Activated T-helper 1 cell treated with anti-CD3 and anti-CD28 coated beads, Interleukin-2, amount 50 U/mL, for 16 hours (primary cell): ENCODE measurements at regions not wholly inside any gene's neighbourhood (a gene's known extent, or its start where the extent isn't known, plus 50 kb on each side); places are given as distances from the start of the nearest gene placed in this dataset.

Experiments used
- DNase-seq, 2 donors: peaks; one replicate each; pipeline ENCODE4 v3.0.0-alpha.2; 2020; ENCODE audit warnings: low read depth in 1 of 2, low spot score in 1 of 2

GRCh38 chr3:20916951-20917606, 731.1 kb upstream of the SGO1 start:
- no peak for DNase-seq

- no peak for DNase-seq
Observed at GRCh38 chr3:20914310-20914709, 728.3 kb upstream of the SGO1 start.

GRCh38 chr3:20912406-20912805, 726.4 kb upstream of the SGO1 start:
- no peak for DNase-seq

GRCh38 chr3:20909511-20909910, 723.5 kb upstream of the SGO1 start:
- DNase-seq = no peak

GRCh38 chr3:20905210-20905805, 719.3 kb upstream of the SGO1 start:
- DNase-seq = no peak

- no peak for DNase-seq
Observed at GRCh38 chr3:20904671-20905070, 718.7 kb upstream of the SGO1 start.

- DNase-seq = no peak
Observed at GRCh38 chr3:20898962-20899361, 713.0 kb upstream of the SGO1 start.

- DNase-seq = no peak
Observed at GRCh38 chr3:20890111-20890519, 704.1 kb upstream of the SGO1 start.

GRCh38 chr3:20878691-20879090, 692.7 kb upstream of the SGO1 start:
- DNase-seq = no peak

GRCh38 chr3:20873235-20873634, 687.2 kb upstream of the SGO1 start:
- no peak for DNase-seq

GRCh38 chr3:20870106-20870899, 684.3 kb upstream of the SGO1 start:
- DNase-seq = no peak

- DNase-seq = no peak
Observed at GRCh38 chr3:20865803-20866202, 679.8 kb upstream of the SGO1 start.

GRCh38 chr3:20861454-20861853, 675.4 kb upstream of the SGO1 start:
- no peak for DNase-seq

- DNase-seq = no peak
Observed at GRCh38 chr3:20857636-20858035, 671.6 kb upstream of the SGO1 start.

- no peak for DNase-seq
Observed at GRCh38 chr3:20853890-20854289, 667.9 kb upstream of the SGO1 start.

- DNase-seq = no peak
Observed at GRCh38 chr3:20852712-20853111, 666.7 kb upstream of the SGO1 start.

- DNase-seq = no peak
Observed at GRCh38 chr3:20849975-20850374, 664.0 kb upstream of the SGO1 start.

- no peak for DNase-seq
Observed at GRCh38 chr3:20846832-20847231, 660.8 kb upstream of the SGO1 start.

- DNase-seq = no peak
Observed at GRCh38 chr3:20846066-20846465, 660.1 kb upstream of the SGO1 start.

- DNase-seq = no peak
Observed at GRCh38 chr3:20844851-20845250, 658.8 kb upstream of the SGO1 start.

GRCh38 chr3:20842594-20843436, 656.8 kb upstream of the SGO1 start:
- no peak for DNase-seq
